Keratinocyte (primary cell): ENCODE measurements at regions not wholly inside any gene's neighbourhood (a gene's known extent, or its start where the extent isn't known, plus 50 kb on each side); places are given as distances from the start of the nearest gene placed in this dataset.
"Not testable (repeated sequence)": the region's sequence is repeated elsewhere in the genome, so short reads cannot be mapped to it uniquely, and the experiment has no call there.

ENCODE experiments used
- EZH2 ChIP-seq: IDR thresholded peaks from one replicate; pipeline ENCODE4 v1.6.1; 2012; ENCODE audit warnings: inconsistent platforms, mild to moderate bottlenecking, low read length, moderate library complexity
- TF ChIP-seq, protein P1 (sequence below), 3 experiments: IDR thresholded peaks in 1 of 3; conservative IDR thresholded peaks in 1 of 3; optimal IDR thresholded peaks in 1 of 3; 2 replicates in 2 of 3; 3 replicates in 1 of 3; pipeline versions ENCODE3 to v1.5.1; 2011; ENCODE audit warnings: low read length in 3 of 3, mild to moderate bottlenecking in 3 of 3, moderate library complexity in 2 of 3, control low read depth in 1 of 3, inconsistent platforms in 1 of 3; ENCODE audit not compliant: insufficient read depth in 2 of 3; ENCODE audit errors: extremely low read depth in 1 of 3

DNA sequence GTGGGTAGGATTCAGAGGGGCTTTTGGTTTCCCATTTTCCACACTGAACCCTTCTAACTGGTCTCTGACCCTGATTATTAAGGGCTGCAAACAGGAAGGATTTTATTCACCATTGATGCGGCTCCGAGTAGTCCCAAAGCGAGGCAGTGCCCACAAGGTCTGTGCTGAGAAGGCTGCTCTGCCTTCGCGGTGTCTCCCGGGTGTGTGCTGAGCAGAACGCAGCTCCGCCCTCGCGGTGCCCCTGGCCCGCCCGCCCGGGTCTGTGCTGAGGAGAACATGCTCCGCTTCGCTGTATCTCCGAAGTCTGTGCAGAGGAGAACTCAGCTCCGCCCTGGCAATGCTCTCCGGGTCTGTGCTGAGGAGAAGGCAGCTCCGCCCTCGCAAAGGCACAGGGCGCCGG is 530.7 kb downstream of the FOXD4L4 start:
- TF ChIP-seq, protein P1, sequence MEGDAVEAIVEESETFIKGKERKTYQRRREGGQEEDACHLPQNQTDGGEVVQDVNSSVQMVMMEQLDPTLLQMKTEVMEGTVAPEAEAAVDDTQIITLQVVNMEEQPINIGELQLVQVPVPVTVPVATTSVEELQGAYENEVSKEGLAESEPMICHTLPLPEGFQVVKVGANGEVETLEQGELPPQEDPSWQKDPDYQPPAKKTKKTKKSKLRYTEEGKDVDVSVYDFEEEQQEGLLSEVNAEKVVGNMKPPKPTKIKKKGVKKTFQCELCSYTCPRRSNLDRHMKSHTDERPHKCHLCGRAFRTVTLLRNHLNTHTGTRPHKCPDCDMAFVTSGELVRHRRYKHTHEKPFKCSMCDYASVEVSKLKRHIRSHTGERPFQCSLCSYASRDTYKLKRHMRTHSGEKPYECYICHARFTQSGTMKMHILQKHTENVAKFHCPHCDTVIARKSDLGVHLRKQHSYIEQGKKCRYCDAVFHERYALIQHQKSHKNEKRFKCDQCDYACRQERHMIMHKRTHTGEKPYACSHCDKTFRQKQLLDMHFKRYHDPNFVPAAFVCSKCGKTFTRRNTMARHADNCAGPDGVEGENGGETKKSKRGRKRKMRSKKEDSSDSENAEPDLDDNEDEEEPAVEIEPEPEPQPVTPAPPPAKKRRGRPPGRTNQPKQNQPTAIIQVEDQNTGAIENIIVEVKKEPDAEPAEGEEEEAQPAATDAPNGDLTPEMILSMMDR (optimal IDR thresholded peaks at IDR 0.05 in 1 of 3, IDR thresholded peaks at IDR 0.05 in 1 of 3, conservative IDR thresholded peaks at IDR 0.05 in 1 of 3; ENCODE audit: extremely low read depth in 1 of 3, insufficient read depth in 2 of 3, low read length in 3 of 3), result not testable (repeated sequence)
- not testable (repeated sequence) for TF ChIP-seq EZH2
